GM19372 (cell line): ENCODE measurements at regions not wholly inside any gene's neighbourhood (a gene's known extent, or its start where the extent isn't known, plus 50 kb on each side); places are given as distances from the start of the nearest gene placed in this dataset.
"Not testable (repeated sequence)": the region's sequence is repeated elsewhere in the genome, so short reads cannot be mapped to it uniquely, and the experiment has no call there.

Source experiments
- ATAC-seq: cut with Tn5 transposase; IDR thresholded peaks from one replicate; pipeline ENCODE4 v1.9.1; 2021; ENCODE audit warnings: mild to moderate bottlenecking, low read depth, moderate library complexity; ENCODE audit not compliant: unreplicated experiment

DNA sequence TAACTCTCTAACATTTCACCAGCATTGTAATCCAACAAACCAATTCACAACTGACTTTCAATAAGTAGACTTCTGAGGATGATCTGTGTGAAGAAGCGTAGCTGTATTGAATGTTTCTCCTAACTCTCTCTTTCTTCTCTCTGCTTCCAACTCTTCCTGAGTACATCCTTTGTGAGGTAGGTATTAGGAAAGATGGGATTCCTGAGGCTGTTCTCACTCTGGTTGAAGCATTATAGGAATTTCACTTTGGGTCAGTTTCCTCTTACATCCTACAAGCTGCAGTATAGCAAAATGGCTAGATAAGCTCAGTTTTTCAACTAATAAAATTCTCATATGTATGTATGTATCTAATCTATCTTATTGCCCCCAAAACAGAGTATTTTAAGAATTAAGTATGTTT is 702.8 kb downstream of the CETN3 start:
- no peak for ATAC-seq

DNA sequence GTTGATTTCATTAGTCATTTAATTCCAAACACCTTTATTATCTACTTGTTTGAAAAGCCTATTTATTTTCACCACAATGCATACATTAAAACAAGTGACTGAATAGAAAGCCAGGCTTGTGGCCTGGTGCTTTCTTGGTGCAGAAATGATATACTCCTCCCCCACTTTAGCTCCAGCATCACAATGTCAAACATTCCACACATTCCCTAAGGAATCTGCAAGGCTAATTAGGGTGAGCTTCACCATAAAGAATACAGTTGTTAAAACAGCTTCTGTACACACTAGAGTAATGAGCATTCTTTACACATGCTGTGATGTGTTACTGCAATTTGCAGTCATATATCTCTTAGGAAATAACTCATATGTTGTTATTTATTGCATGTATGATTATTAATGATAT is 705.7 kb downstream of the CETN3 start:
- no peak for ATAC-seq

DNA sequence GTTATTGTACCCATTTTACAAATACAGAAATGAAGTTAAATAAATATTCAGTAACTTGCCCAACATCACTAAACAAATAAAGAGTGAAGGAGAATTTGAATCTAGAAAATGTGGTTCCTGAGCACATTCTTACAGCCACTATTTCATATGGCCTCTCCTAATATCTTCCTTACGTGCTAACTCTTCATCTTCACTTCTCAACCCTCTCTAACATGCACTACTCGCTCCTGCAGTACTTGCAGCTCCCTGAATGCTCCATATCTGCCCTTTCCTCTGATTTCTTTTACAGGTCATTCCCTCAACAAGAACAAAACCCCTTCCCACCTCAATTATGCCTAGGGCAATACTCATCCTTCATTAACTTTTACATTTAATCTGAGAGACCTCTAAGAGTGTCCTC is 711.5 kb downstream of the CETN3 start:
- ATAC-seq, result no peak

DNA sequence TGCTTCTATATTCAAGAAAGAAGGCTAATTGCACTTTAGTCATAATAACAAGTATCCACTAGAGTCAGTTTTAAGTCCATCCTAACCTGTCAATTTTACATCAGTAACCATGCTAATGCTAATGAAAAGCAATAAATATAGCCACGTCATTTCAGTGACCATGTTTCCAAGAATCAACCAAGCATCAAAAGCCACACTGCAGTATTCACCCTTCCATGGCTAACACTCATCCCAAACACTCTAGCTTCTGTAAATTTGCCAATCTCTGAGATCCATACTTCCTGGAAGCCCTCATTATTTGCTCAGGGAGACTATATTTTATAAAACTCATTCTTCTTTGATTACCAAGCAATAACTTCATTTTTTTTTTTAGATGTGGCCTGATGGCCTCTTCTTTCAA is 712.0 kb downstream of the CETN3 start:
- ATAC-seq, result no peak

DNA sequence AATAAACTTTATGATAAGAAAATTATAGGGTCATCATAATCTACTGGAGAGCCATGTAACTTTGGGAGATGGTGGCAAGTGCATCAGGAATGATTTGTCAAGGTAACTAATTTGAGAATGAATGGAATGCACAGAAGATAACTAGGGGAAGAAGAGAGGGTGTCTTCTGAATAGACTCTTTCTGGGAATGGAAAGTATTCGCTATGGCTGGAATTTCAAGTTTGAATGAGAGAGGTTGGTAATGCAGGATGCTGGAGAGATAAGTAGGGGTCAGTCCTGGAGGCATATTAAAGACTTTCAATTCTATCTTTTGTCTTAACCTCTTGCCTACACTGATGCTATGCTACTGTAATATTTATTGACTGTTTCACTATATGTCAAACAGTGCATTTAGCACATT is 714.2 kb downstream of the CETN3 start:
- ATAC-seq, result no peak

DNA sequence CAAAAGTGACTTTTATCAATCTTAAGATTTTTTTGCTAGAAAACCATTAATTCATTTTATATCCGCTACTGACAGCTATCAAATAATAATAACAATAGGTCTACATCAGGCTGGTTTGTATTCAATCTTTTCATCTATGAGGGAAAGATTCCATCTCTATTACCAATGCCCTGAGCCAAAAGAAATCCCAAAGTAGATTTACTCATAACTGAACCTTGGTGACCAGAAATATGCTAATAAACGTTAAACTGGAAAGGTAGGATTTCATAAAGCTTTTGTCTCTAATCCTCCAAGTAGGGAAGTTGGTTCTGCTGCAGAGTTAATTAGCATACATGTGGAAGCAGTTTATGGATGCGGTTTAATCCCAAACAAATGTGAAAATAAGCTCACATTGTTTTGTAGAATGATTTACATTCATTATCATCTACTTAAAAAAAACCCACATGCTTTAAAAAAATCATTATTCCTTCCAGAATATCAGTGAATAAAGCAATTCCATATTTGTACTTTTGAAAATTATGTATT is 715.5 kb downstream of the CETN3 start:
- ATAC-seq, result no peak

DNA sequence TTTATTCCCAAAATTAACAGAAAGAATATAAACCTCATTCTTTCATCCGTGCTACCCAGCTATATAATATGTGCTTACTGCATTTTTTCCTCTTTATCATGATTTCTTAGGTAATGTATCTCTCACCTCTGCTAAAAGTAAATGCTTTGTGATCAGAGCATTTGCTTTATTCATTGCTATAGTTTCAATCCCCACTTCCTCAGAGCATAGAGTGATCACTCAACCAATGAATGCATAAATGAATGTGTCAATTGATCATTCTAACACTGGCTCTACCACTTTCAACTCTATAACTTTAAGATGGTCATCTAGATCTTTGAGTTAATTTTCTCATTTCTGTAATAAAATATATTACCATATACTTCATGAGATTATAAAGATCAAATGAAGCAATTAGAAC is 719.2 kb downstream of the CETN3 start:
- ATAC-seq, result no peak

DNA sequence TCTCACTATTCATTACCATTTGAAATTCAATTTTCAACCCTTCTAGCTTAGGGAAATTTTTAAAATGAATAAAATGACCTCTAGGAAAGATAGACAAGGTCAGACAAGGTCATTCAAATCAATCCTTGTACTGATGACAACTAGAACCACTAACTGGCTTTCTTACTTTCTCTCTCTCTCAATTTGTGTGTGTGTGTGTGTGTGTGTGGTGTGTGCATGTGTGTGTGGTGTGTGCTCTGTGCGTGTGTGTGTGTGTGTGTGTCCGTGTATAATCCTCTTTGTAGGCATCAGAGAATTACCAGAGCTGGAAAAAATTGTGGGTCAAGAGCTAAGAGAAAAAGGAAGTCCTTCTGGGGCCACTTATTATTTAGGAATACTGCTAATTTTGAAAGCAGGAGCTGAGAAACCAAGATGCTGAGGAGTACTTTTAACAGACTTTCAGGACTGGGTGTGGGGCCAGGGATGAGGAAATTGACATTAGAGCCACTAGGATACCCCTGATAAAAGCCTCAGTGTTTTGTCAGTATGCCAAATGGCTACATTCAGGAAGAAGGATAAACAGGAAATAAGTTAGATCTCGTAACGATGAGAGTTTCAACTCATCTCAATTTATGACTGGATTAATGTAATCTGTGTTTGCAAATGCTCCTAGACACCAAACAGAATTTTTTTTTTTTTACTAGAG is 723.3 kb downstream of the CETN3 start:
- ATAC-seq, result no peak

DNA sequence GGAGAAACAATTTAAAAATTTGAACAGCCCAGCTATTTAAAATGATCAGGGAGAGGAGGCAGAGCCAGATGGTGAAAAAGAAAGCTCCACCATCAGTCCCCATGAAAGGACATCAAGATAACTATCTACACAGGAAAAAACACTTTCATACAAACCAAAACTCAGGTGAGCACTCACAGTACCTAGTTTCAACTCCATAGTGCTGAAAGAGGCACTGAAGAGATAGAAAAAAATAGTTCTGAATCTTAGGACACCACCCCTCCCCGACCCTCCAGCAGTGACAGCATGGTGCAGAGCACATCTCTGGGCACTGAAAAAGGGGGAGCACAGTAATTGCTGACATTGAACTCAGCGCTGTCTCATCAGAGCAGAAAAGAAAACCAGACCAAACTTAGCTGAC is 732.9 kb downstream of the CETN3 start:
- ATAC-seq, result no peak

DNA sequence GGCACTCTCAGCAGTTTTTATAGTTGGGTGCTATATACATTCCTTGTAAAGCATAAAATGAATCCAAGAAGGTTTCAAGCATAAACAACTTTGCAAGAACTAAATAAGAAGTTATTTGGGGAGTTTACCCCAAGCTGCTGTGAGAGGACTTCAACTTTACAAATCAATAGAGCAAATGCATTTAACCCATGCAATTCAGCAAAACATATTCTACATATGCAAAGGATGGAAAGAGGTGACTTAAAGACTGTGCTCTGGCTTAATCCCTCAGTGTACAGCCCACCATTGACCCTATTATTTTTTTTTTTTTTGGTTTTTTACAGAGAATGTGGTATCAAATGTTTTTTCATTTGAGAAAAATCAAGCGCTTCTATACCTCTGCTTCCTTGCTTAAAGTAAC is 736.5 kb downstream of the CETN3 start:
- no peak for ATAC-seq

DNA sequence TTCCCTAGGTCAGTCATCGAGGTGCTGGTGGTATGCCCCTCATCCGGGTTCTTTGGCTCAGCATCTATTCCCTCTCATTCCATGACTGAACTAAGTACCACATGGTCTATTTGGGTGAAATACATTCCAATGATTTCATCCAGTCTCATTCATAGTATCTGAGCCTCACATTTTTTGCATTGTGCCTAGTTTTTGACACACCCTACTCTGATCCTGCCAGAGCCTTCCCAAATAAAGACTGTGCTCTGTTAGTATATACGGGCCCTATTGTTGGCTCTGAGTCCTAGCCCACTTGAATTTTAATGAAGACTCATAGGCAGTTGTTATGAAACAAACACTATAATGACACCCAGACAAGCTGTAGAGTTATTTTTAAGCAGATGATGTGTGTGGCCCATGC is 740.7 kb downstream of the CETN3 start:
- ATAC-seq, result no peak

DNA sequence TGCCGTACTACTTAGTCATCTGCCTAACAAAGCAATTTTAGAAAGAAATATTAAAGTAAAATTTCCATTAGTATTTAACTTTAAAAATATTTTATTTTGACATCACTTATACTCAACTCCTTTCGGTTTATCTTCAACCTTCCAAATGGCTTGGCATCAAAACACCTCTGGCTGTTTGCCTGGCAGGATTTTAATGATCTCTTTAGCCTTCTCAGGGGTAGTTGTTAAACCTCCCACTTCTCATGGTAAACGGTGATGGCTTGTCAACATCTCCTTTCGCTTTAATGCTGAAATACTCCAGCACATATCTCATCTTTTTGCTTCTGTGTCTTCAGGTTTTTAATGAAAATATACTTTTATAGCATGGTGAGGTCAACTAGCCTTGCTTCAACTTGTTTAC is 747.1 kb downstream of the CETN3 start:
- ATAC-seq, result no peak

DNA sequence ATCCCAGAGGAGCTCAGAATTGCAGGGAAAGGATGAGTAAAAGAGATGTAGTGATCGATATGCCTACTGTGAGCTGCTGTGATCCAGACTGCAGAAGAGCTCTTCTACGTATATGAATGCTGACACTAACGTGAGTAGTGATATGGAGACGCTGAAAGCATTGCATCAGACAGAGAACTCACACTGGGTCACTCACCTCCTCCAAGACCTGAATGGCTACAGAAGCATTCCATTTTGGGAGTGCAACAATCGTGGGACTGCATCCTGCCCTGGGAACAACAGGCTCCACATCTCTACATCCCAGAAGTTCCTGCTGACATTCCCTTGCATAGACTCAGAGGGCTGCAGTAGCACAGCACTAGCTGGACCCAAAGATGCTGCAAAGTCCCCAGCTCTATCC is 755.9 kb upstream of the MEF2C start:
- no peak for ATAC-seq

DNA sequence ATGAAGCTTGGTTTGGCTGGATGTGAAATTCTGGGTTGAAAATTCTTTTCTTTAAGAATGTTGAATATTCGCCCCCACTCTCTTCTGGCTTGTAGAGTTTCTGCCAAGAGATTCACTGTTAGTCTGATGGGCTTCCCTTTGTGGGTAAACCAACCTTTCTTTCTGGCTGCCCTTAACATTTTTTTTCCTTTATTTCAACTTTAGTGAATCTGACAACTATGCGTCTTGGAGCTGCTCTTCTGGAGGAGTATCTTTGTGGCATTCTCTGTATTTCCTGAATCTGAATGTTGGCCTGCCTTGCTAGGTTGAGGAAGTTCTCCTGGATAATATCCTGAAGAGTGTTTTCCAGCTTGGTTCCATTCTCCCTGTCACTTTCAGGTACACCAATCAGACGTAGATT is 751.2 kb upstream of the MEF2C start:
- not testable (repeated sequence) for ATAC-seq

DNA sequence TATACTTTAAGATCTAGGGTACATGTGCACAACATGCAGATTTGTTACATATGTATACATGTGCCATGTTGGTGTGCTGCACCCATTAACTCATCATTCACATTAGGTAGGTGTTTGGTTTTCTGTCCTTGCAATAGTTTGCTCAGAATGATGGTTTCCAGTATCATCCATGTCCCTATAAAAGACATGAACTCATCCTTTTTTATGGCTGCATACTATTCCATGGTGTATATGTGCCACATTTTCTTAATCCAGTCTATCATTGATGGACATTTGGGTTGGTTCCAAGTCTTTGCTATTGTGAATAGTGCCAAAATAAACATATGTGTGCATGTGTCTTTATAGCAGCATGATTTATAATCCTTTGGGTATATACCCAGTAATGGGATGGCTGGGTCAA is 747.1 kb upstream of the MEF2C start:
- not testable (repeated sequence) for ATAC-seq

DNA sequence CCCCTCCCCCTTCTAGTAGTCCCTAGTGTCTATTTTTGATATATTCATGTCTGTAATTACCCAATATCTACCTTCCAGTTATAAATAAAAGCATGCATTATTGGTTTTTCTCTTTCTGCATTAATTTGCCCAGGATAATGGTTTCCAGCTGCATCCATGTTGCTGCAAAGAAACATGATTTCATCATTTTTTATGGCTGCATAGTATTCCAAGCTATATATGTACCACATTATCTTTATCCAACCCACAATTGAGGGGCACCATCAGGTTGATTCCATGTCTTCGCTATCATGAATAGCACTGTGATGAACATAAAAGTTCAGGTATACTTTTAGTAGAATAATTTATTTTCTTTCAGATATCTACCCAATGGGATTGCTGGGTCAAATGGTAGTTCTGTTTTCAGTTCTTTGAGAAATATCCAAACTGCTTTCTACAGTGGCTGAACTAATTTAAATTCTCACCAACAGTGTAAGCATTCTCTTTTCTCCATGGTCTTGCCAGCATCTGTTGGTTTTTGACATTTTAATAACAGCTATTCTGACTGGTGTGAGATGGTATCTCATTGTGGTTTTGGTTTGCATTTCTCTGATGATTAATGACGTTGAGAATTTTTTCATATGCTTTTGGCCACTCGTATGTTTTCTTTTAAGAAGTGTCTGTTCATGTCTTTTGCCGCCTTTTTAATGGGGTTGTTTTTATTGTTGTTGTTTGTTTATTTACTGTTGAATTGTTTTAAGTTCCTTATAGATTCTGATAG is 746.1 kb upstream of the MEF2C start:
- no peak for ATAC-seq

DNA sequence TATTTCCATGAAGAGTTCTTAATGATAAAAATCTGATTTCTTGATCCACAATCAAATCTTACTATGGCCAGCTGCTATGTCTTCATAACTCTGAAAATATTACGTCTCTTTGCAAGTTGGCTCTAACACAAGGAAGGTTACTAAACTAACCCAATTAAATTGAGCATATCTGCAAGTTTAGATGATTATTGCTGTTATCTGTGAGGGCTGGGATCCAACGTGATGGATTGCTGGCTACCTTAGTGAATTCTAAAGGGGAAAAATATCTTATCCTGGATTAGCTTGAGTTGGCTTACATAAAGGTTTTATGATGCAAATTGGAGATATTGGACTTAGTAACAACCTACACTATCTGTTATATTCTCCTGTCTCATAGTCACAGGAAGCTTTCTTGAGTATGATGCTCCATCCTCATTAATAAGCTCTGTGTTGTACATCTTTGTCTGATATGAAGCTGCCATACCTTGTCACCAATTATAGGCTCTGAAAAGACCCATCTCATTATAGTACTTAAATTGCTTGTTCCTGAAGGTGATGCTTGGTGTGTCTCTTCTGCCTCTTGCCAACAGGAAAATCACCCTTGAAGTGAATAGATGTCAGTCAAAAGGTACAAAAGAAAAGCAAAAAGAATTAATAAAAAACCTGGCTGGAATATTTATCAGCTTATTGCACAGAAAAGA is 733.0 kb upstream of the MEF2C start:
- no peak for ATAC-seq

DNA sequence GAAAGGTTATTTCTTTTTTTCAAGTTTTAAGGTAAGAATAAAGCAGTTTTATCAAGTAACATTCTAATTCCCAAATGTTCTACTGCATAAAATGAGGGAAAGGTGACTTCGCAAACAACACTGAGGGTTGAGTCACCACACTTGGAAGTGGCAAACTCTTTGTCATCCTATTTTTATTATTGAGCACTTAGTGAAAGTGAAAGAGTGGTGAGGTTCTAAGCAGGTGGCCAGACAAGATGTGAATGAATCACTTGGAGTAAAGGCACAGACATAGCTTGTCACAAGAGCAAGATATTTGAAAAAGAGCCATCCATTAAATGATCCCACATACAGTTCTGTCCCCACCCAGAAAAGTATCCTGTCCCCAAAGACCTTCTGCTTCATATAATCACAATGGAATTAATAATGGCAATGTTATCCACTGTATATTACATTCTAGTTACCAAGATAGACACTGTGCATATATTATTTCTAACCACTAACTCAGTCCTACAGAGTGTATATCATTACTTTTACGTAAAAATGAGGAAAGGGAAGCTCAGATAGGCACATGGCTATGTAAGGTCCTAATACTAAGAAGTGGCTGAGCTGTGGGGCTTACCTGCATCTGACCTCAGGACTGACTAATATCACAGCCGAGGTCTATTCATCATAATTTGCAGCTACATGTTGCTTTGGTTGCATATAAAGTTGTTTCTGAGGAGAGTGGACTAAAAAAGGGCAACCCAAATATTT is 730.4 kb upstream of the MEF2C start:
- peak; percentile 86 for ATAC-seq

DNA sequence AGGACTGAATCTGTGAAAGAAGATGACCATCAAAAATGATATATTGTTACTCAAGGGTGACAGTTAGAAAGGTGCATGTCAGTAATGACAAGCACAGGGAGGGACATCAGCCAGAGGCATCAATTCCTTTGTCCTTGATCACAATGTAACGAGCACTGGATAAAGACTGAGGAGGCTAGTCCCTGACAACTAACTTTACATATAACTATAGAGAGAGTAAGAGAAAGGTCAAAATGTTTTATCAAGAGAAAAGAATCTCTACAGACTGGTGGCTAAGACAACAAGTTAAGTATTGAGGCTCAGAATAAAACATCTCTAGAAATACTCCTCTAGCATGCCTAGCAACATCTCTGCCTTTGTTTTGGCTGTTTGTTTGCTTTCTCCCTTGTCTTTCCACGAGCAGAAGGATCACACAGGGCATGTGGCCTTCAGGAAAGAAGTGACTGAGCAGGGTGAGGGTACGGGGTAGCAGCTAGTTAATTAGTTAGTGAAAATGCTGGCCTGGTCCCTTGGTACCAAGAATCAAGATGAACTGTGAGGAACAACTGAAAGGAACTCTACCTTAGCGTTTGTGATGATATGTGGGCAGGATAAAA is 724.1 kb upstream of the MEF2C start:
- ATAC-seq, result no peak

DNA sequence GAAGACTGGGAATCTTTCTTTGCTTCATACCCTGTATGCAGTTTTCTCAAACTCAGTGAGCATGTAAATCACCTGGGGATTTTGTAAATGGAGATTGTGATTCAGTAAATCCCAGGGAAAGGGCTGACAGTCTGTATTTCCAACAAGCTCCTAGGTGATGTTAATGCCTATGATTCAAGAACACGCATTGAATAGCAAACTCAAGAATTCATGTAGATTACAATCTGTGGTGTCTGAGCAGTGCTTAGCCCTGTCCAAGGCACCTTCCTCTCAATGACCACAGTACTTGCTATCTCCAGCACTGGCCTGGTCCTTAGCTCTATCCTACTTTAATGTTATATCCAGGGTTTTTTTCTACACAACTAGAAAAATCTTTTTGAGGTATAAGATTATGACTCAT is 721.4 kb upstream of the MEF2C start:
- no peak for ATAC-seq
